Stomach smooth muscle (tissue), 2 donors: ENCODE measurements at regions not wholly inside any gene's neighbourhood (a gene's known extent, or its start where the extent isn't known, plus 50 kb on each side); places are given as distances from the start of the nearest gene placed in this dataset.

Source experiments
- H3K27ac ChIP-seq: one replicate; pipeline ENCODE4 v1.7.0; 2013; ENCODE audit warnings: mild to moderate bottlenecking, low read length, inconsistent platforms
- H3K27me3 ChIP-seq, 2 donors: one replicate each; pipeline ENCODE4 v1.7.0; 2013; ENCODE audit warnings: low read length in 2 of 2; ENCODE audit not compliant: insufficient read depth in 2 of 2, control insufficient read depth in 1 of 2
- H3K36me3 ChIP-seq, 2 donors: one replicate each; pipeline ENCODE4 v1.7.0; 2013; ENCODE audit warnings: low read length in 2 of 2; ENCODE audit not compliant: control insufficient read depth in 2 of 2, insufficient read depth in 2 of 2
- H3K4me1 ChIP-seq: one replicate; pipeline ENCODE4 v1.7.0; 2013; ENCODE audit warnings: low read length; ENCODE audit not compliant: control insufficient read depth, insufficient read depth
- H3K4me3 ChIP-seq, 2 donors: one replicate each; pipeline ENCODE4 v1.7.0; 2013; ENCODE audit warnings: low read length in 2 of 2
- H3K9ac ChIP-seq, 2 donors: one replicate each; pipeline ENCODE4 v1.7.0; 2013; ENCODE audit warnings: low read length in 2 of 2, mild to moderate bottlenecking in 1 of 2
- H3K9me3 ChIP-seq, 2 donors: one replicate each; pipeline ENCODE4 v1.7.0; 2013; ENCODE audit warnings: low read length in 2 of 2; ENCODE audit not compliant: control insufficient read depth in 2 of 2
- donor health status: healthy.
- donor health status: Pancreatic carcinoma.

DNA sequence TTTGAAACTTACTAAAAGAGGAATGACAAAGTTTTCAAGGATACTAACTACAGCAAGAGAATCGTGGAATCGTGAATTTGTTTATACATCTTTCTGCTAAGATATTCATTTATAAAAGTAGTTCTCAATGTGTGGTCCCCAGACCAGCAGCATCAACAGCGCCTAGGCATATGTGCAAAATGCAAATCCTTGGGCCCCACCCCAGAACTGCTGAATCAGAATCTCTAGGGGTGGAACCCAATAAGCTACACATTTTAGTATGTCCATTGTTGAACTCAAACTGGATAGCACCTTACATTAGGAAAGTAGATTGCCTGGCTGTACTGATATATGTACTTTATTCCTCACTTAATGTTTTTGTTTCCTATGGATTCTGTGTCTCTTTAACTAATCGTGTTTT, 346.0 kb downstream of the MFSD1 start:
- Histone ChIP-seq H3K4me3 (no peak overlapping the region), H3K36me3 (no peaks in the 10 kb centered on the region), H3K4me1 (no peaks in the 10 kb centered on the region), H3K27me3 (no peaks in the 10 kb centered on the region), H3K27ac (no peak overlapping the region), H3K9me3 (no peaks in the 10 kb centered on the region), H3K9ac (no peak overlapping the region)

DNA sequence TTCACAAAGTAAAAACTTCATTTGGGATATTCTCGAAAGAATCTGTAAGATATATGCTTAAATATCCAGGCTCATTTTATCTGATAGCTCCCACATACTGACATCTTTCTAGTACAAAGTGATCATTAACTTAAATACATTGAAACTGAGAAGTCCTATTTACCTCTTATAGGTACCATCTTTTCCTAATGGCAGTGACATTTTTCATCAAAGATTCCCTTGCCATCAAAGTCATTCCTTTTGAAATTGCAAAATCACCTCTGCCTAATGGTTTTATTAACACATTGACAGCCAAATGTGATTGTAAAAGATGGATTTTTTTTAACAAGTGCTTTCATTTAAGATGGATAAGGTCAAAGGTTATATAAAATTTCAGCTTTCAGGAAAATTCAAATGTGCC, 346.6 kb downstream of the MFSD1 start:
- H3K4me1 ChIP-seq = no peaks in the 10 kb centered on the region
- no peak overlapping the region for H3K4me3 ChIP-seq
- no peaks in the 10 kb centered on the region for H3K27me3 ChIP-seq
- H3K27ac ChIP-seq = no peak overlapping the region
- no peaks in the 10 kb centered on the region for H3K9me3 ChIP-seq
- no peak overlapping the region for H3K9ac ChIP-seq
- no peaks in the 10 kb centered on the region for H3K36me3 ChIP-seq

GRCh38 chr3:159149131-159149530, 347.3 kb downstream of the MFSD1 start:
- H3K27me3 ChIP-seq = no peaks in the 10 kb centered on the region
- no peak overlapping the region for H3K9ac ChIP-seq
- H3K9me3 ChIP-seq = no peaks in the 10 kb centered on the region
- no peak overlapping the region for H3K27ac ChIP-seq
- H3K4me1 ChIP-seq = no peaks in the 10 kb centered on the region
- H3K36me3 ChIP-seq = no peaks in the 10 kb centered on the region
- no peak overlapping the region for H3K4me3 ChIP-seq

- Histone ChIP-seq H3K9ac (no peak overlapping the region), H3K36me3 (no peaks in the 10 kb centered on the region), H3K4me3 (no peak overlapping the region), H3K9me3 (no peaks in the 10 kb centered on the region), H3K27ac (no peak overlapping the region), H3K4me1 (no peaks in the 10 kb centered on the region), H3K27me3 (no peaks in the 10 kb centered on the region)
These were observed 347.8 kb downstream of the MFSD1 start for GRCh38 chr3:159149633-159150032.

- no peaks in the 10 kb centered on the region for H3K36me3 ChIP-seq
- H3K27me3 ChIP-seq = no peaks in the 10 kb centered on the region
- H3K4me1 ChIP-seq = no peaks in the 10 kb centered on the region
- no peak overlapping the region for H3K4me3 ChIP-seq
- H3K27ac ChIP-seq = no peak overlapping the region
- no peak overlapping the region for H3K9ac ChIP-seq
- no peaks in the 10 kb centered on the region for H3K9me3 ChIP-seq
These were observed 348.3 kb downstream of the MFSD1 start for GRCh38 chr3:159150180-159150579.

DNA sequence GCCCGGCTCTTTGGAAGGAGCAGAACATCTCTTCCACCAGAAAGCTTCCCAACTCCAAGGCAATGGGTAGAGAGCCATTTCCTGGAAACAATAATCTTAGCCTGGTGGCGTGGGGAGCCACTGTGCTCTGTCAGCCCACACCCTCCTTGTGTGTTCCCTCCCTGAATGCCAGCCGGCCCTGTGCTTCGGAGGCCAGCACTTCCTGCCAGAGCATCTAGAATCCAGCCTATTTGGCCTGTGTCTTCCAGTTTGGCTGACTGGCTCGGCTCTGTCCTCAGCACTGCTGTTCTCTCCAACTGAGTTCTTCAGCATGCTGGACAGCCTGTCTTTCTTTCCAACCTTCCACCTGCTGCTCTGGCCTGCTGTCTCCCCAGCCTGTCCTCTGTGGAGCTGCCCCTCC, 349.3 kb downstream of the MFSD1 start:
- no peak overlapping the region for H3K4me3 ChIP-seq
- H3K9ac ChIP-seq = no peak overlapping the region
- no peaks in the 10 kb centered on the region for H3K4me1 ChIP-seq
- no peaks in the 10 kb centered on the region for H3K27me3 ChIP-seq
- no peak overlapping the region for H3K27ac ChIP-seq
- no peaks in the 10 kb centered on the region for H3K9me3 ChIP-seq
- H3K36me3 ChIP-seq = no peaks in the 10 kb centered on the region

DNA sequence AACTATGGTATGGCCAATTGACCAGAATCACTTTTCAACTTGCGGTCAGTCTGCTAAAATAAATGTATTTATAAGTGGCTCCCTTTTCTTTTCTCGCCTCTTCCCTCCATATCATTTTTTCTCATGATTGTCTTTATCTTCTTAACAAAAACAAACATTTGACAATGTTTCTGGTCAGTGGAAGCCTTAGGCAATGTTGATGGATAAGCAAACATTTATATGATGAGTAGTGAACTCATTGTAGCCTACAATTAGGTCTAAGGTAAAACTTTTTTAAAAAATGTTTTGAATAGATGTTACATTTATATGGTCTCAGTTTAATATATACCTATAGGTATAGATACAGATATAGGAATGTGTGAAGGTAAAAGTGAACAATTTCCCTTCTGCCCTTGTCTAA, 355.4 kb downstream of the MFSD1 start:
- Histone ChIP-seq H3K27ac (no peak overlapping the region), H3K27me3 (no peaks in the 10 kb centered on the region), H3K36me3 (no peaks in the 10 kb centered on the region), H3K9me3 (no peaks in the 10 kb centered on the region), H3K9ac (no peak overlapping the region), H3K4me1 (no peaks in the 10 kb centered on the region), H3K4me3 (no peak overlapping the region)

DNA sequence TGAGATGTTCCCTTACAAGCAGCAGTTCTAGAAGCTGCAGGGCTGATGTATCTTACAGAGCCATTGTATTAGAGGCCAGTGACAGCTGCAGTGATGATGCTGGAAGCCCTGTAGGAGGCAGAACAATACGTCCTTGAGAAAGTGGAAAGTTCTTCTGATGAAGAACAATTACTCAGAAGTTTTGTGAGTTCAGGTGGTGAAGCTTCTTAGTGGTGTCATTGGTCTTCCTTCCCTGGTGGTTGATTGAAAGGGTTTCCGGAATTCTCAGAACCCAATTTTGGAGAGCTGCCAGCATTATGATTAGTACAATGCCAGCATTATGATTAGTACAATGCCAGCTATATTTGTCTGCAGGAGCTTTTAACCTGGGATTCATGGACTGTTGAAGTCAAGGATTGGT, 356.4 kb downstream of the MFSD1 start:
- H3K36me3 ChIP-seq = no peaks in the 10 kb centered on the region
- H3K4me1 ChIP-seq = no peaks in the 10 kb centered on the region
- no peak overlapping the region for H3K9ac ChIP-seq
- H3K9me3 ChIP-seq = no peaks in the 10 kb centered on the region
- no peaks in the 10 kb centered on the region for H3K27me3 ChIP-seq
- H3K27ac ChIP-seq = no peak overlapping the region
- no peak overlapping the region for H3K4me3 ChIP-seq

GRCh38 chr3:159158801-159159200, 356.9 kb downstream of the MFSD1 start:
- H3K4me3 ChIP-seq = no peak overlapping the region
- no peaks in the 10 kb centered on the region for H3K27me3 ChIP-seq
- no peak overlapping the region for H3K27ac ChIP-seq
- no peaks in the 10 kb centered on the region for H3K4me1 ChIP-seq
- no peaks in the 10 kb centered on the region for H3K36me3 ChIP-seq
- no peak overlapping the region for H3K9ac ChIP-seq
- H3K9me3 ChIP-seq = no peaks in the 10 kb centered on the region

GRCh38 chr3:159159546-159159945, 357.7 kb downstream of the MFSD1 start:
- Histone ChIP-seq H3K27ac (no peak overlapping the region), H3K4me3 (no peak overlapping the region), H3K4me1 (no peaks in the 10 kb centered on the region), H3K9me3 (no peaks in the 10 kb centered on the region), H3K9ac (no peak overlapping the region), H3K27me3 (no peaks in the 10 kb centered on the region), H3K36me3 (no peaks in the 10 kb centered on the region)

DNA sequence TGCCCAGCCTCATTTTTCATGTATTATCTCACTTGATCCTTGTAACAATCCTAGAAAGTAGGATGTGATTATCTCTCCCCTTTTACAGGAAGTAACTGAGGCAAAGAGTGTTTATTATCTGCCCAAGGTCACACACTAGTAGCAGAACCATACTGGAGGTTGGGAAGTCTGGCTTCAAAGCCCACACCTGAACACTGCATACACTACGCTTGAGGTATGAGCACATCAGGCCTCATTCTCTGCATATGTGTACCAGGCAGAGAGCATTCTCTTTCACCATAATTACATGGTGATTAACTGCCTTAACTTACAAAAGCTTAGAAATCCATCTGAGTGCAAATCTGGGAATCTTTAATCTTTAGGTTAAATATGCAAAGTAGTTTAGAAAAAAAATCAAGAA, 361.8 kb downstream of the MFSD1 start:
- no peaks in the 10 kb centered on the region for H3K27me3 ChIP-seq

DNA sequence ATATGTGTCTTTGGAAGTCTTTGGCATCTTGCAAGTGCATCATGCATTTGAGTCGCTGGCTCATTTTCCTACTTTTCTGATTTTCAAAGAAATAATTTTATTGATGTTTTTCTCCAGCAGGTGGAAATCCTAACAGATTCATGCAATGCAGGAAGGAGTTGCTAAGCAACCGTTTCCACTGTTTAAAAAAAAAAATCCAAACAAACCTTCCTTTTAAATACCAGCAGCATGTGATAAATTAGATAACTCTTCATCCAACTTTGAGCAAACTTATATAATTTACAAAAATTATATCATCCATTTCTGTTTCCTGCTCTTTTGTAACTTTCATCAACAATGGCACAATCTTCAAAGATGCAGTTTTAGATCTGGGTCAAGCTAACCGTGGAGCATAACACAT, 364.1 kb downstream of the MFSD1 start:
- no peaks in the 10 kb centered on the region for H3K27me3 ChIP-seq
- H3K9me3 ChIP-seq = no peaks in the 10 kb centered on the region
- H3K4me3 ChIP-seq = no peak overlapping the region
- no peak overlapping the region for H3K9ac ChIP-seq
- no peaks in the 10 kb centered on the region for H3K4me1 ChIP-seq
- no peak overlapping the region for H3K27ac ChIP-seq
- H3K36me3 ChIP-seq = no peaks in the 10 kb centered on the region

More for the DNA sequence above, 361.8 kb downstream of the MFSD1 start:
- H3K36me3 ChIP-seq = no peaks in the 10 kb centered on the region
- no peak overlapping the region for H3K27ac ChIP-seq
- no peaks in the 10 kb centered on the region for H3K9me3 ChIP-seq
- H3K4me3 ChIP-seq = no peak overlapping the region
- H3K9ac ChIP-seq = no peak overlapping the region
- no peaks in the 10 kb centered on the region for H3K4me1 ChIP-seq
